ENCODE measurements at regions not wholly inside any gene's neighbourhood (a gene's known extent, or its start where the extent isn't known, plus 50 kb on each side); places are given as distances from the start of the nearest gene placed in this dataset.

- no peaks in the 10 kb centered on the region for H3K36me3 Mint-ChIP-seq (ENCODE audit: low read depth)
- ATAC-seq (no peak), DNase-seq (ENCODE audit: low spot score) (no peak)
- H3K4me3 Mint-ChIP-seq: no peak overlapping the region
- Histone ChIP-seq H3K36me3 (ENCODE audit: insufficient read depth) (no peaks in the 10 kb centered on the region), H2AFZ (peak overlapping the region; percentile 78), H3K4me2 (no peak overlapping the region), H3K4me3 (no peak overlapping the region), H3K79me2 (replicated peaks; ENCODE audit: insufficient read depth) (no peaks in the 10 kb centered on the region), H3K9me2 (ENCODE audit: insufficient read depth) (peaks cover 10% of the 10 kb centered on the region), H3K27me3 (ENCODE audit: insufficient read depth) (no peaks in the 10 kb centered on the region), H3K4me1 (ENCODE audit: insufficient read depth) (peaks cover 14% of the 10 kb centered on the region; the same call in 1 of the 2 replicates), H4K20me1 (replicated peaks; ENCODE audit: insufficient read depth) (no peaks in the 10 kb centered on the region), H3F3A (replicated peaks; ENCODE audit: low read depth) (no peaks in the 10 kb centered on the region), H3K27ac (ENCODE audit: low read depth) (no peak overlapping the region)
- no peaks in the 10 kb centered on the region; the same call in 2 of the 3 replicates for H3K9me3 Mint-ChIP-seq
- TF ChIP-seq CREB1 (CRISPR knock-in tag; IDR thresholded peaks at IDR 0.05; ENCODE audit: low read depth): no peak
- no peak for TF ChIP-seq CTCF (conservative IDR thresholded peaks at IDR 0.05; ENCODE audit: low read depth in 2 of 2)
- TF ChIP-seq POLR2AphosphoS5 (IDR thresholded peaks at IDR 0.05; ENCODE audit: low read depth): no peak
- no peak for TF ChIP-seq REST (IDR thresholded peaks at IDR 0.05; ENCODE audit: unreplicated experiment)
- no peak for TF ChIP-seq ZNF331 (CRISPR knock-in tag; IDR thresholded peaks at IDR 0.05; ENCODE audit: low read depth)
- no peak for TF ChIP-seq STAT1 (IDR thresholded peaks at IDR 0.05; ENCODE audit: unreplicated experiment)
- no peak for TF ChIP-seq NANOG (IDR thresholded peaks at IDR 0.05; ENCODE audit: borderline replicate concordance)
- no peak for TF ChIP-seq ETS1 (IDR thresholded peaks at IDR 0.05)
- no peak for TF ChIP-seq ZNF462 (CRISPR knock-in tag; IDR thresholded peaks at IDR 0.05)
- no peak for TF ChIP-seq JUNB (IDR thresholded peaks at IDR 0.05; ENCODE audit: unreplicated experiment)
- TF ChIP-seq ZNF114 (CRISPR knock-in tag; IDR thresholded peaks at IDR 0.05): no peak
- peaks cover 2% of the 10 kb centered on the region for H3K27me3 Mint-ChIP-seq (ENCODE audit: insufficient read depth, low read depth, poor library complexity)
- H3K4me1 Mint-ChIP-seq: peaks cover 29% of the 10 kb centered on the region
- H3K27ac Mint-ChIP-seq: no peak overlapping the region
Observed at GRCh38 chr12:92503029-92503931, 199.5 kb upstream of the PLEKHG7 start.

Data from GM23338 (cell line).